LNCaP clone FGC (cell line): ENCODE measurements at regions not wholly inside any gene's neighbourhood (a gene's known extent, or its start where the extent isn't known, plus 50 kb on each side); places are given as distances from the start of the nearest gene placed in this dataset.

ENCODE experiments used
- DNase-seq: peaks from one replicate; pipeline ENCODE4 v3.0.0-alpha.2; 2011; ENCODE audit warnings: low read depth
- H3K4me3 ChIP-seq: 2 replicates; pipeline ENCODE4 v1.5.1; 2011; ENCODE audit warnings: mild to moderate bottlenecking, low read depth, low read length, control low read depth
- CTCF ChIP-seq: IDR thresholded peaks from 2 replicates; pipeline ENCODE4 v1.5.1; 2012; ENCODE audit warnings: mild to moderate bottlenecking; ENCODE audit not compliant: control insufficient read depth, insufficient read depth; ENCODE audit errors: extremely low read depth

DNA sequence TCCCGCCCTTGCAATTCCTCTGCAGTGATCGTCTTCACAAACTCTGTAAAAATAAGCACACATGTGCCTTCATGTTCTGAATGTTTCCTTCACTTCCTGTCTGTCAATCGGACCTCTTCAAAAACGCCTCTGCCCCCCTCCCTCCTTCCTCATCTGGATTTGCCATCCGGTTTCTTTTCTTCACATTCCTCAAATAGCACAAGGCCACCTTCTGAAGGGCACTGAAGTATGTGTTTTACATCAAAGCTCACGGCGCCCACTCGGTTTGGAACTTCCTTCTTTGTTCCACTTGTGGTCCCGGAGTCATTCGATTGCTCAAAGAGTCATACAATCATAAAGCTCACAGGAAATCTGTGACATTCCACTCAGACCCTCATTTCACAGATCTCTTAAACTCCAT is 758.1 kb upstream of the SALL3 start:
- no peak for DNase-seq
- no peak for TF ChIP-seq CTCF
- no peak overlapping the region for H3K4me3 ChIP-seq

GRCh38 chr18:78228974-78229373 is 750.6 kb upstream of the SALL3 start:
- no peak overlapping the region for H3K4me3 ChIP-seq
- no peak for TF ChIP-seq CTCF
- no peak for DNase-seq

- TF ChIP-seq CTCF, result no peak
- no peak for DNase-seq
- H3K4me3 ChIP-seq, result no peak overlapping the region
Observed at GRCh38 chr18:78230911-78231310, 748.7 kb upstream of the SALL3 start.

GRCh38 chr18:78232196-78232595 is 747.4 kb upstream of the SALL3 start:
- no peak for TF ChIP-seq CTCF
- no peak for DNase-seq
- no peak overlapping the region for H3K4me3 ChIP-seq

DNA sequence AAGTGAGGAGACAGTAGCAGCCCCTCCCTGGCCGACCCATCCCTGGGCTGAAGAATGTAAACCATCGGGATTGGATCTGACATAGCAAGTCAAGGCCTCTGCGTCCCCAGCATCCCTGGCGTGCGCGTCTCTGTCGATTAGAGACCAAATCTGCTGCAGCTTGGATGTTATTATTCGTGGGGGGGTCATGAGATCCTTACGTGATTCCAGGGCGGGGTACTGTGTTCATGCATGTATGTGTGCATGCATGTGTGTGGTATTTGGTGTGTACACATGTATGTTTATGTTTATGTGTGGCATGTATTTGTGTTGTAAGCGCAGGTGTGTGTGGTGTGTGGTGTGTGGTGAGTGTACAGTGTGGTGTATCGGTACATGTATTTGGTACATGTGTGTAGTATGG is 741.8 kb upstream of the SALL3 start:
- no peak overlapping the region for H3K4me3 ChIP-seq
- no peak for TF ChIP-seq CTCF

DNA sequence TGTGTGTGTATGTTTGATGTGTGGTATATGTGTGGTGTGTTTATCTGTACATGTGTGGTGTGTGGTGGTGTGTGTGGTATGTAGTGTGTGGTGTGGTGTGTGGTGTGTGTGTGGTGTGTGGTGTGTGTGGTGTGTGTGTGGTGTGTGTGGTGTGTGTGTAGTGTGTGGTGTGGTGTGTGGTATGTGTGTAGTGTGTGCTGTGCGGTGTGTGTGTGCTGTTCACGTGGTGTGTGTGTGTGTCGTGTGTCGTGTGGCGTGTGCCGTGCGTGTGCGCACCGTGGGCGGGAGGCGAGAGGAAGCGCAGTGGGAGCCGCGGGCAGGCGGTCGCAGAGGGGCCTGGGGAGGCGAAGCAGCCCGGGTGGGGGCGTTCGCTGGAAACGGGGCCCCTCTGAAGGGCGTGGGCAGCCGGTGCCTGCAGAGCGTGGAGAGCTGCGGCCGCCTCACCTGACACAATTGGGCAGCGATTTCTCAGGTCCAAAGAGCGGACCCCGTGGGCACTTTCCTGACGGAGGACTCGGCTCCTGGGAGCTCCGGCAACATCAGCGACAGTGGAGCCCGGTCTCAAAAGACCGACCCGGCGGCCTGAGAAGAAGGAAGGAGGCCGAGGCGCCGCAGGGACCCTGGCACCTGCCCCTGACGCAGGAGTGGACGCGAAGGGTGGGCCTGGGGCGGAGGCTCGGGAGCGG is 741.1 kb upstream of the SALL3 start:
- TF ChIP-seq CTCF, result no peak
- no peak overlapping the region for H3K4me3 ChIP-seq
- no peak for DNase-seq

More for the DNA sequence above, 741.8 kb upstream of the SALL3 start:
- no peak for DNase-seq

- no peak for DNase-seq
- H3K4me3 ChIP-seq, result no peak overlapping the region
- no peak for TF ChIP-seq CTCF
Observed at GRCh38 chr18:78239090-78239457, 740.5 kb upstream of the SALL3 start.
